Left hindlimb (tissue), 1 donor: ENCODE measurements at regions not wholly inside any gene's neighbourhood (a gene's known extent, or its start where the extent isn't known, plus 50 kb on each side); places are given as distances from the start of the nearest gene placed in this dataset.
"Not testable (repeated sequence)": the region's sequence is repeated elsewhere in the genome, so short reads cannot be mapped to it uniquely, and the experiment has no call there.

Source experiments
- DNase-seq: peaks from one replicate; pipeline ENCODE4 v3.0.0-alpha.2; 2018

DNA sequence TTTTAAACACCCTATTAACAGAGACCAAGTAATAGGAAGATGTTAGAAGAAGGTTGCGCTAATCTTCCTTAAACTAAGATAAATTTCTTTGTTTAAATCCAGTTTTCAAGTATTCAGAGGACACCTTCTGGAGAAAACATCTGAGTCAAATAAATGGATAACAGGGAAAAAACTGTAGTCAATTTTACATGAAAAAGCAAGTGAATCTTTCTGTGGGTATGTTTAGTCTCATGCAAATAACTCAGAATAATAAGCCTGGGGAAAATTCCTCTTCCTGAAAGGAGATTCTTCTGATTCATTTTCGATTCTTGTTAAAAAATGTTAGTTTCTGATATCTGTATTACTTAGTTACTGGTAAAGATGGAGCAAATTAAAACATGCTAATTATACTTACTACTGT is 145.5 kb downstream of the CTH start:
- no peak for DNase-seq

DNA sequence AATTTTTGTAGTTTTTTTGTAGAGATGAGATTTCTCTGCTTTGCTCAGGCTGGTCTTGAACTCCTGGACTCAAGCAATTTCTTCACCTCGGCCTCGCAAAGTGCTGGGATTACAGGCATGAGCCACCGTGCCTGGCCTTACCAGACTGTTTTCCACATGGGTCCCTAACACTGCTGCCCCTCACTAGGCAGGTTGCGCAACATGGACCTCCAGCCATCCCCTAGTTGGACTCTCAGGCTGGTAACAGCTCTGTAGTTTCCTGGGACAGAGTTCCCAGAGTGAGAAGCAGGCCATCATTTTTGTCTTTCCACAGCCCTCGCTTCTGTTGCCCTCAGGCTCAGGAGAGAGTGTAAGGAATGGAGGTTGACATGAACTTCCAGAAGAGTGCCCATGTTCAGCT is 156.1 kb downstream of the CTH start:
- DNase-seq = no peak

DNA sequence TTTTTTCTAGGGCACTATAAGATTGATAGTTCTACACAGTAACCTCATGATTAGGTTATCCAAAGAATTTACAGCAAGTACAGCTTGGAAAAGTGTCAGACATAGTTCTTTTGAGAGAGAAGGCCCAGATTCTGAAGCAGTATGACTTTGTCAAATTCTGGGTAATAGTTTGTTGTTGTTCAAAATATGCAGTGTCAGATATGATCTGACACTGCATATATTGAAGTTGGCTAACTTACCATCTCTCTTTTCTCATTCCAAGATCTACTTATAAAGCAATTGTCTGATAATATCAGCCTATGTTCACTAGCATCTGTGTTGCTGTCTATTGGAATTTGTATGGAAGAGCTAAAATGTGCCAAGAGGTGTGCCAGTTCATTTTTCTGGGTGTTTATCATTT is 160.1 kb downstream of the CTH start:
- DNase-seq = no peak

DNA sequence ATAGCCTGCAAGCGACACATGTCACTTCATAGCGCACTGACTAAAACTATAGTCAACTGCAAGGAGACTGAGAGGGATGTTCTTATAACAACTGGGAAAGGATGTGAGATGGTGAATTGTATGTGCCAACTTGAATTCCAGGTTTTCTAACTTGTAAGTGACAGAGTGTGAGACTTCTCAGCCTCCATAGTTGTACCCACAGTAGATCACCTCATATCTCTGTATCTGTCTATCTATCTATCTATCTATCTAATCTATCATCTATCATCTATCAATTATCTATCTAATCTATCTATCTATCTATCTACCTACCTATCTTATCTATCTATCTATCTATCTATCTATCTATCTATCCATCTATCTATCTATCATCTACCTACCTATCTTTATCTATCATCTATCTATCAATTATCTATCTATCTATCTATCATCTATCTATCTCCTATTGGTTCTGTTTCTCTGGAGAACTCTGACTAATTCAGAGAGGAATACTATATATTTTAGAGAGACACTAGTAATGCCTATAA is 162.3 kb downstream of the CTH start:
- no peak for DNase-seq

DNA sequence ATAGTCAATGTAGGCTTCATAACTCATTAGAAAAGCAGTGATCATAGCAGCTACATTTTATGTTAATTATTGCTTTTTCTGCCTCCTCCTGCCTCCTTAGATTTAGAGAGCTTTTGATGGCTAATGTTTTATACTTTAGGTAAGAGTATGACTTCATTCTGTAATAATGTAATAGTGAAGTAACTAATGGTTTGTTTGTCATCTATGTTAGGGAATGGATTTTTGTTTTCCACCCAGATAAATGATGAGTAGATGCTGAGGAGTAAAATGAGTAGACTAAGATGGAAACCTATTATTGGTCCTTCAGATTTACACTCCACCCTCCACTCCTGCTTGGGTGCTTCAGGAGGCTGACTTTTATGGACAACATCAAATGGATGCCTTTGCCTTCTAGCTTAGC is 170.6 kb downstream of the CTH start:
- DNase-seq = no peak

DNA sequence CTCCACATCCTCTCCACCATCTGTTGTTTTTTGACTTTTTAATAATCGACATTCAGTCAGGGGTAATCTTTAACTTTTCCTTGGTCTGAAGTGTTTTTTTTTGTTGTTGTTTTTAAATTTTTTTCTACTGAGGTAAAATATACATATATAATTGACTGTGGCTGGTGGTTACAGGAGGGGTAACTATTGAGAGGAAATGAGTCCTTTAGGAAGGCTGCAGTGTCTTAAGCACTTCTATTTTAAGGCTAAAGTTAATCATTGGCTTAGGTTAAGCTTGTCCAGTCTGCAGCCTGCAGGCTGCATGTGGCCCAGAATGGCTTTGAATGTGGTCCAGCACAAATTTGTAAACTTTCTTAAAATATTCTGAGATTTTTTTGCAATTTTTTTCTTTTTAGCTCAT is 172.5 kb downstream of the CTH start:
- no peak for DNase-seq

DNA sequence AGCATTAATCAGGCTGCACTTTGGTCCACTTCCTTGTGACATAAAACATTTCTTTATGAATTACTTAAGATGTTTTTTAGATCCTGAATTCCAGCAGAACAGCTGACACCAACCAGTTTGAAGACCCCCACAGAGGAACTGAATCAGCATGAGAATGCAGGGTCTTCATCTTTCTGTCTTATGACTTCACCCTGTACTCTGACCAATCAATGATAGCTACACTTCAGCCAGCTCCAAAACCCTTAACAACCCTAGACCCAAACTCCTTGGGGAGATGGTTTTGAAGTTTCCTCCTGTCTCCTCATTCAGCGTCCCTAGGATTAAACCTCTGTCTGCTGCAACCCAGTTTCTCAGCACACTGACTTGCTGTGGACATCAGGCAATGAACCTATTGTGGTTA is 175.0 kb downstream of the CTH start:
- no peak for DNase-seq

DNA sequence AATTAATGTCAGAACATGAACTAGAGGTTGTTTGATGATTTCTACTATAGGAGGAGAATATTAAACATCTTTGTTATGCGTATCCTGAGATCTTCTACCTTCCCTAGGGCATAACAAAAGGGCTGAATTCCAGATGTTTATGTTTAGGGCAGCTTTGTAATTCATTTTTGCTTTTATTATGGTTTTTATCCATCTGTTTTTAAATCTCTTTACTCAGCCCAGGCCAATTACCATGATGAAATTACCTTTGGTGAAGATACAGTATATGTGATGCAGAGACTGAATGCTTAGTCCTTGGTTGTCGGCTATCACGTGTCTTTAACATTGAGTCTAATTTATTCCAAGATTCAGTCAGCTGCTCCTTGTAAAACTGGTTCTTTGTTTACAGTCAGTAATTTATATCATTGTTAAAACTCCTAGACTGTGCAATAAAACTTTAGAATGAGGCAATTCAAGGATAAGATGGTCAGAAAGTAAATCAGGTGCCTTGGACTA is 176.9 kb downstream of the CTH start:
- no peak for DNase-seq

DNA sequence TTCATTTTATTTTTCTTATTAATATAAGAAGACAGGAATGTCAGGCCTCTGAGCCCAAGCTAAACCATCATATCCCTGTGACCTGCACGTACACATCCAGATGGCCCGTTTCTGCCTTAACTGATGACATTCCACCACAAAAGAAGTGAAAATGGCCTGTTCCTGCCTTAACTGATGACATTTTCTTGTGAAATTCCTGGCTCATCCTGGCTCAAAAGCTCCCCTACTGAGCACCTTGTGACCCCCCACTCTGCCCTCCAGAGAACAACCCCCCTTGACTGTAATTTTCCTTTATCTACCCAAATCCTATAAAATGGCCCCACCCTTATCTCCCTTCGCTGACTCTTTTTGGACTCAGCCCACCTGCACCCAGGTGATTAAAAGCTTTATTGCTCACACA is 182.5 kb downstream of the CTH start:
- DNase-seq = not testable (repeated sequence)

DNA sequence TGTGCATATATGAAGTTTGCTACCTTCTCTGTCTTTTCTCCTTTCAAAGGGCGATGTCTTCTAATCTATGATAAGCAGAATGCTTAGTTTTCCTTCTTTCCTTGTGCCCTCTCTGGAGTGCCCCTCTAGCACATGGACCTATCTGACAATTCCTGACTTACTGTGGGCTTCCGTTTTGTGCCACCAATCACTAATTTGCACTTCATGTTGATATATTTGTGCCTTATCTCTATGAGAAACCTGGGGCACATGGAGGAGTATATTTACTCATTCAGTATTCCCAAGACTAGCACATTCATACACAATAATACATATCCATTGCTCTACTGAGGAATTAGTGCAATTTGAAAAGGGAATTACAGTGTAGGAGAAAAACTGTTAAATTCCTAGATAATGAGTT is 197.7 kb downstream of the CTH start:
- no peak for DNase-seq

DNA sequence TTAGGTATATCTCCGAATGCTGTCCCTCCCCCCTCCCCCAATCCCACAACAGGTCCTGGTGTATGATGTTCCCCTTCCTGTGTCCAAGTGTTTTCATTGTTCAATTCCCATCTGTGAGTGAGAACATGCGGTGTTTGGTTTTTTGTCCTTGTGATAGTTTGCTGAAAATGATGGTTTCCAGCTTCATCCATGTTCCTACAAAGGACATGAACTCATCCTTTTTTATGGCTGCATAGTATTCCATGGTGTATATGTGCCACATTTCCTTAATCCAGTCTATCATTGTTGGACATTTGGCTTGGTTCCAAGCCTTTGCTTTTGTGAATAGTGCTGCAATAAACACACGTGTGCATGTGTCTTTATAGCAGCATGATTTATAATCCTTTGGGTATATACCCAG is 199.1 kb downstream of the CTH start:
- DNase-seq = not testable (repeated sequence)

DNA sequence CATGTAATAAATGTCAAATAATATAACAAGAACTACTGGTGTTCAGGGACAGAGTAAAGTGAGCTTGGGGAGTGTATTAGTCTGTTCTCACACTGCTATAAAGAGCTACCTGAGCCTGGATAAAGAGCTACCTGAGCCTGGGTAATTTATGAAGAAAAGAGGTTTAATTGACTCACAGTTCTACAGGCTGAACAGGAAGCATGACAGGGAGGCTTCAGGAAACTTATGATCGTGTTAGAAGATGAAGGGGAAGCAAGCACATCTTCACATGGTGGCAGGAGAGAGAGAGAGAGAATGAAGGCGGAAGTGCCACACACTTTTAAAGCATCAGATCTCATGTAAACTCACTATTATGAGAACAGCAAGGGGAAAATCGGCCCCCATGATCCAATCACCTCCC is 205.9 kb downstream of the CTH start:
- DNase-seq = no peak

DNA sequence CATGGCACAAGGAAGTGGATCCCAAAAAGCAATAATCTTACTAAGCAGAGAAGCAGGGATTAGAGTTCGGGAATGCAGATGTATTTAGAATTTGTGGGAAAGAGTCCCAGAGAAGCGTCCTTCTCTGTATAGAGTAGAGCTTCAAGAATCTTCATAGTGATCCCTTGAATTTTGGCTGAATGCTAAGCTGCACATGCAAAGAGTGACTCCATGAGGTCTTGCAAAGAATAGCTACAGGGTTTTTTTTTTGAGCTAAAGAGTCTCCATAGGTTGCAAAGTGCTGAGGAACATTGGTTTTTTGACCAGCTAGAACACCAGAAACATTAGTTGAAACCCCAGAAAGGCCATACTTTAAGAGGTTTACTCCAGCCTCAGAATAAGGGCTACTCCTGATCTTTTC is 206.7 kb downstream of the CTH start:
- no peak for DNase-seq

DNA sequence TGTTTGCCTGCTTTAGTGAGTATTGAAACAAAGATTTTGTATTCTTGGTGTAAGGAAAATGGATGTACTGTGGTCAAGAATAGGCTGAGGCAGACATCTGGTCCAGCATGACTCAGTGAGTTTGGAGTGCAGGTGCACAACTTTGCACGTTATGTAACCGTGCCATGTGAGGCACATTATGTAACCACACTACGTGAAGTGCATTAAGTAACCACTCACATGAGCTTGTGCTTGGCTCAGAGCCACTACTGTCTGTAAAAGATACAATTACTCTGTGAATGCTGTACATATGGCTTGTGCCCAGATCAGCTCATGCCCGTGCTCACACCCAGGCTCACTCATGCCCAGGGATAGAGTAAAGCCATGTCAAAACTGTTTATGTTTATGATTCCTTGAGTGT is 216.8 kb downstream of the CTH start:
- no peak for DNase-seq

DNA sequence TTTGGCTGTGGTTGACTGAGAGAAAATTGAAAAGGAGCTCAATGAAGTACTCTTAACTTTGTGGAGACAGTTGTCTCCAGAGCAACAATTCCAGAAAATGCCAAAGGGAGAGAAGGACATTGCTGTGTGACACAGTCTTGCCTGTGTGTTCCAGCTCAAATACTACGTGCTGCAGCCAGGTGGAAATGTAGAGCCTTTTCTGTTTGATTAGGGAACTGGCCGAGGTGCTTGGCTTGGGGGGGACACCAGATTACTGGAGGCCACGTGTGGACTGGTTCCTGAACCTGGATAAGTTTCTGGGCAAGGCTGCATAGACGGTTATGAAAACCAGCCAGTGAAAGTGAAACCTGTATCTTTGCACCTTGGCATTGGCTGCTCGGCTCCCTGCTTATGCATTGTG is 217.9 kb downstream of the CTH start:
- DNase-seq = no peak

DNA sequence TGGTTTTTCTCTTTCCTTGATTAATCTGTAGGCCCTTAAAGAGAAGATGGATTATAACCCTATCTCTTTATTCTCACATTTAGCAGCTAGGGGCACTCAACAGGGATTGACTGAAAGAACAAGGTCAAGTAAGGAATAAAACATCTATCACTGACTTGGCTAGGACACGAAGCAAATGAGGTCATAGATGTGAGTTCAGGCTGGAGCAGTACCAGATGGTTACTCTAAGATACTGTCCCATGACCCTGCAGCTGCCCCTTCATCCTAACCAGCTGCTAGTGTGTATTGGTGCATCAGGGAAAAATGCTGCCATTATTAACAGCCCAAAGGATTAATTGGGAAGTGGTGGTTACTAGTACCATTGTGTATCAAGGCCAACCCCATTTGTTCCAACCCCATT is 221.9 kb downstream of the CTH start:
- DNase-seq = no peak

DNA sequence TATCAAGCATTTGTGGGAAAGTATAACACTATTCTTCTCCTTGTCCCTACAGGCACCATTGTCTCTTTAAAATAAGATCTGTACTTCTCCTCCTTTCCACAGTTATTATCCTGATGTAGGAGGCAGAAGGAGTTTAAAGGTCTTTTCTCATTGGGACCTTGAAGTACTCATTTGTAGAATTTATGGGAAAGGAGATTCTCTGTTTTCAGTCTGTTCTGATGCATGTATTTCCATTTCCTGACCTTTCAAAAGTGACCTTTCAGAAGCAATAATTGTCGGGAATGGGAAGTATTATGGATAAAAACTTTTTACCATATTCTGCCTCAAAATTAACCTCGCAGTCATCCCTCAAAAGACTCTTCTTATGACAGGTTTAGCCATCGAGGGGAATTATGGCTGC is 224.8 kb downstream of the CTH start:
- no peak for DNase-seq

DNA sequence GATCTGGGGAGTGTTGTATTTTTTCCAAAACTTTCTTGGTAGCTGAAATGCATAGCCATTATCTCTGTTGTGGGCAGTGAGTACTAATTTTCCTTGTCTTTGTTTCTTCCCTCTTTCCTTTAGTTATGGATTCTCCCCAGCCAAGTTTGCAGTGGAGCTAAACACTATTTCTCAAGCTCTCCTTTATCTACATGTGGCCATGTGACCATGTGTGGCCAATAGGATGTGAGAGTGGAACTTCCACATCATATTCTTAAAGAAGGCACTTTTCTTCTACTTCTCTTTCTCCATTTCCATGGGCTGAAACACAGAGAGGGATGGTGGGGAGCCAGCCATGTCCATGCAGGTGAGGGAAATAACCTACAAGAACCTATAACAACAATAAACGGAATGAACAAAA is 230.8 kb downstream of the CTH start:
- no peak for DNase-seq

DNA sequence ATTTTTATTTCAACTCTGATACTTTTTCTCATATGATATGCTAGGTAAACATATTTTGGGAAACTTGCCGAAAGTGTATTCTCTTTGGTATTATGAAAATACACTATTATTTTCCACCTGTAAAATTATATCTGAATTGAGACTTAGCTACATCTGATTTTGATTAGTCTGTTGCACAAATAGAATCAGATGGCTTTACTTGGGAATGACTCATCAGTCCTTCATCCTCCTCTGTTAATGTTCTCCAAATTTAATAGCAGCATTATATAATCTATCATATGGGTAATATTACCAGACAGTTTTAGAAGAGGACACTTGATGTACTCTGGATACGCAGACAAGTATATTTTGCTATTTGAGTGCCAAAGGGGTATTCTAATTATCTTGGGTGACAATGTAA is 245.3 kb downstream of the CTH start:
- DNase-seq = no peak

DNA sequence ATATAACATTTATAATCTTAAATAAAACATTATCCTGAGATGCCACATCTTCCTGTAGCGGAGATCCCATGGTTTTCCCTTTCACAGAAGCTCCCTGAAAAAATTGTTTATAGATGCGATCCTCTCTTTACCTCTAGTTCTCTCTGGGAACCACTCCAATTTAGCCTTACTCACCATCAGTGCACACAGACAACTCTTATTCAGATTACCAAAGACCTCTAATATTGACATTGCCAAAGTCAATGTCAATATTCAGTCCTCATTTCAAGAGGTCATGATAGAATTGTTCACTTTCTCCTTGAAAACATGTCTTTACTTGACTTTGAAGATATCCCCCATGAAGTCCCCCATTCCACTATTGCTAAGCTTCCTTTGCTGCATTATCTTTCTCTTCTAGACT is 248.8 kb downstream of the CTH start:
- DNase-seq = no peak

DNA sequence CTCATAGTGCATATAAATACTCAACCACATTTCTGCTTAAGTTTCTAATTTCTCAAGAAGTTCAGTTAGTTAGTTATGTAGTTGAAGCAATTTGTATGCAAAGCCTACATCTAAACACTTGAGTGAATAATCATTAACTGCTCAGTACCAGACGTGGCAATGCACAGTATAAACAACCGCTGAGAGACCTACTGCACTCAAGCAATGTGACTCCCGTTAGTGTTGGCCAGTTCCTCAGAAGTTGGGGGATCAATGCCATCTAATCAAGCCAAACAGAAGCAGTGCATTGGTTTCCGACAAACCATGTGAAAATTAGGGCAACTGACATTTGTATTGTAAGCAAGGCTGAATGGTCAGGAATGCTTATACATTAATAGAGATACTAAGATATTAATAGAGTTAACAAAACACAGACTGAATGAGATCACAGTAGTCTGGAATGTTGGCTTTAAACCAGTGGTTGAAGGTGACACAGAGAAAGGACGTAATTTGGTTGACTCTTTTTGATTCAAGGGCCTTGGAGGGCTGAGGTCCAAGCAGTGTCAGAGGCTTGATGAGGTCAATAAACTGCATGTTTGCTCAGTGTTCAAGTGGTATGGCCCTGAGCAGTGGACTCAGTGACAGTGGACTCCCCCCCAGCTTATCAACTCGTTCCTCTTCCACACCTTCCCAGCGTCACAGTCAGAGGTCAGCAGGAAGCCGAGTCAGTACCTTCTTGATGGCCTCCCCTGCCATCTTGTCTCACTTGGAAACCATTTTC is 255.5 kb downstream of the CTH start:
- no peak for DNase-seq

DNA sequence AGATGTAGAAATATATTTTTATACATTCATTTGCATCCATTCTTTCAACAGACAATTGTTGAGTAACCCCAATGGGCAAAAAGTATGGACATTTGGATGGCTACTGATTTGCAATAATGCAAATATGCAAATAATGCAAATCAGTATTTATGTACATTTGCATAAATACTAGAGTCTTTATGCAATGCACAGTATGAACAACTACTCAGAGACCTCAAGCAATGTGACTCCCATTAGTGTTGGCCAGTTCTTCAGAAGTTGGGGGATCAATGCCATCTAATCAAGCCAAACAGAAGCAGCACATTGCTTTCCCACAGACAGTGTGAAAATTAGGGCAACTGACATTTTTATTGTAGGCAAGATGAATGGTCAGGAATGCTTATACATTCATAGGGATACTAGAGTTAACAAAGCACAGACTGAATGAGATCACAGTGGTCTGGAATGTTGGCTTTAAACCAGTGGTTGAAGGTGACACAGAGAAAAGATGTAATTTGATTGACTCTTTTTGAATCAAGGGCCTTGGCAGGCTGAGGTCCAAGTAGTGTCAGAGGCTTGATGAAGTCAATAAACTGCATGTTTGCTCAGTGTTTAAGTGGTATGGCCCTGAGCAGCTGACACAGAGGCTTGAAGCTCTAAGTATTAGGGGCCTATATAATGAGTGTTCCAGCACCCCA is 256.6 kb downstream of the CTH start:
- no peak for DNase-seq

DNA sequence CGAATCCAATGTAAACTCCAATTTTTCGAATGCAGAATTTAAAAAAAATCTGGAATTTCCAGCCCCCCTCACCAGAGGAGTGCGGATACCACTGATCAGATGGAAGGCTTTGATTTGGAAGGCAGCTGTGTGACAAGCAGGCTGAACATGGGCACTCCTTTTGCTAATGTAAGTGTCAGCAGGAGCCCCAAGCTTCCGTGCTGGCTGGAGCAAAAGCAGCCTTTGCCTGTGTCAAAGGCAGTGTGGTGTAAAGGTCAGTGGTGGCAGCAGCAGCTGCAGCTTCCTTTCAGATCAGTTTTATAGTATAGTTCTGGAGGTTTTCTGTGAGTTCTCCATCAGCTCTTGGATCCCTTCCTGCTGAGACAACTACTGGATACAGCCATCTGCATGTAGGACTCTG is 259.9 kb downstream of the CTH start:
- no peak for DNase-seq

DNA sequence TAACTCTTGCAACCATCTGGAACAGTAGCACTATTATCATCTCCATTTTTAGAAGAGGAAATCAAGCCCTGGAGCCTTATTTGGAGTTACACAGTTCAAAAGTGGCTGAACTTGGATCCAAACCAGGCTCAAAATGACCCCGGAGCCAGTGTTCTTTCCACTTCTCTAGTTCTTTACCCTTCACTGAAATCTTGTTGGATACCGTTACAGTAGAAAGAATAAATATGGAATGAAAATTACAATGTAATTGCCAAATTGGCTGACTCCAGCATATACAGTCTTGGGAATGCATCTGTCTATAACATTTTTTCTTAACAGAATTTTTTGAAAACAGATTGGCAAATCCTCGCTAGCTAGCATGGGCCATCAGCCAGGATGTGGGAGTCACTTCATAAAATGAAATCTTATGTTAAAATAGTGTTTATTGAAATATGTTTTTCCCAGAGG is 261.4 kb downstream of the CTH start:
- peak; percentile 75 for DNase-seq
